Fibroblast of lung (primary cell): ENCODE measurements at regions not wholly inside any gene's neighbourhood (a gene's known extent, or its start where the extent isn't known, plus 50 kb on each side); places are given as distances from the start of the nearest gene placed in this dataset.

Experiments
- DNase-seq, 2 donors: peaks; one replicate each; pipeline versions ENCODE4 v3.0.0 to v3.0.0-alpha.2; 2010; ENCODE audit warnings: low read depth in 2 of 2
- H2AFZ ChIP-seq: 2 replicates; pipeline ENCODE4 v1.5.1; 2012; ENCODE audit warnings: low read length, control low read depth, inconsistent platforms
- H3K27ac ChIP-seq: 2 replicates; pipeline ENCODE4 v1.5.1; 2011; ENCODE audit warnings: low read length, control low read depth; ENCODE audit not compliant: insufficient read depth
- H3K27me3 ChIP-seq: 2 replicates; pipeline ENCODE4 v1.5.1; 2011; ENCODE audit warnings: mild to moderate bottlenecking, low read length; ENCODE audit not compliant: control insufficient read depth, insufficient read depth
- H3K36me3 ChIP-seq: 2 replicates; pipeline ENCODE4 v1.5.1; 2011; ENCODE audit warnings: low read length; ENCODE audit not compliant: control insufficient read depth, insufficient read depth
- H3K4me1 ChIP-seq: 2 replicates; pipeline ENCODE4 v1.5.1; 2011; ENCODE audit warnings: low read length; ENCODE audit not compliant: control insufficient read depth, insufficient read depth; ENCODE audit errors: extremely low read depth
- H3K4me2 ChIP-seq: 2 replicates; pipeline ENCODE4 v1.5.1; 2011; ENCODE audit warnings: low read length, control low read depth; ENCODE audit not compliant: insufficient read depth; ENCODE audit errors: extremely low read depth
- H3K4me3 ChIP-seq, 4 experiments: fragments of 200-600 bp in 1 of 4; sonication (generic) in 1 of 4; replicated peaks in 1 of 4; 2 replicates each; pipeline ENCODE4 v1.5.1; 2011 to 2016; ENCODE audit warnings: low read length in 4 of 4, low read depth in 3 of 4, mild to moderate bottlenecking in 3 of 4, control low read depth in 2 of 4, inconsistent platforms in 1 of 4, mixed read lengths in 1 of 4; ENCODE audit not compliant: insufficient read depth in 1 of 4; ENCODE audit errors: control extremely low read depth in 1 of 4
- H3K79me2 ChIP-seq: 2 replicates; pipeline ENCODE4 v1.5.1; 2012; ENCODE audit warnings: mild to moderate bottlenecking, low read length, inconsistent platforms; ENCODE audit not compliant: control insufficient read depth, insufficient read depth
- H3K9ac ChIP-seq: 2 replicates; pipeline ENCODE4 v1.5.1; 2011; ENCODE audit warnings: mild to moderate bottlenecking, low read length, control low read depth; ENCODE audit not compliant: insufficient read depth
- H3K9me3 ChIP-seq: 2 replicates; pipeline ENCODE4 v1.5.1; 2012; ENCODE audit warnings: low read depth, low read length; ENCODE audit not compliant: control insufficient read depth, insufficient read depth
- H4K20me1 ChIP-seq: 2 replicates; pipeline ENCODE4 v1.5.1; 2011; ENCODE audit warnings: low read length; ENCODE audit not compliant: control insufficient read depth, insufficient read depth; ENCODE audit errors: extremely low read depth
- EZH2 ChIP-seq: IDR thresholded peaks from 2 replicates; pipeline ENCODE4 v1.5.1; 2012; ENCODE audit warnings: low read length, control low read depth, mild to moderate bottlenecking; ENCODE audit errors: missing control alignments
- TF ChIP-seq, protein P1 (sequence below), 2 donors: IDR thresholded peaks in 1 of 2; conservative IDR thresholded peaks in 1 of 2; 1 replicate in 1 of 2; 2 replicates in 1 of 2; pipeline ENCODE4 v1.5.1; 2011 to 2012; ENCODE audit warnings: low read length in 2 of 2, control low read depth in 1 of 2, inconsistent platforms in 1 of 2, low read depth in 1 of 2, mild to moderate bottlenecking in 1 of 2

DNA sequence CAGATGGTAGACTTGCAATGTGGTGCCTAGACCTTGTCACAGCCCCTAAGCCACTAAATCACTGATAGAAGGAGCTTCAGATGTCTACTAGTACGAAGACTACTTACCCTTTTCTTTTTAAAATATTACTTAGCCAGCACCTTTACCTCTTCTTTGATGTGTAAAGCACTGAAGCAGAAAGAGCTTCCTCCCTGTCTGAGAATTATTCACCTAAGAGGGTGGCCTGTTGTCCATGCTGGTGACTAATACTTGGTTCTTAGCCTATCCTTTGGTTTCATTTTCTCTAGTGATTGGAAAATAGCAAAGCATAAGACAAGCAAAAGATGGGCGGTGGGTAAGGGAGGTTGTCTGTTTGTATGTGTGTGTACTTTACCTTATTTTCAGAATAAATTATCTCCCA lies 794.6 kb downstream of the TFAP2A start:
- no peak overlapping the region for H3K4me3 ChIP-seq
- no peak overlapping the region for H3K9ac ChIP-seq
- TF ChIP-seq EZH2, result no peak
- TF ChIP-seq, protein P1, sequence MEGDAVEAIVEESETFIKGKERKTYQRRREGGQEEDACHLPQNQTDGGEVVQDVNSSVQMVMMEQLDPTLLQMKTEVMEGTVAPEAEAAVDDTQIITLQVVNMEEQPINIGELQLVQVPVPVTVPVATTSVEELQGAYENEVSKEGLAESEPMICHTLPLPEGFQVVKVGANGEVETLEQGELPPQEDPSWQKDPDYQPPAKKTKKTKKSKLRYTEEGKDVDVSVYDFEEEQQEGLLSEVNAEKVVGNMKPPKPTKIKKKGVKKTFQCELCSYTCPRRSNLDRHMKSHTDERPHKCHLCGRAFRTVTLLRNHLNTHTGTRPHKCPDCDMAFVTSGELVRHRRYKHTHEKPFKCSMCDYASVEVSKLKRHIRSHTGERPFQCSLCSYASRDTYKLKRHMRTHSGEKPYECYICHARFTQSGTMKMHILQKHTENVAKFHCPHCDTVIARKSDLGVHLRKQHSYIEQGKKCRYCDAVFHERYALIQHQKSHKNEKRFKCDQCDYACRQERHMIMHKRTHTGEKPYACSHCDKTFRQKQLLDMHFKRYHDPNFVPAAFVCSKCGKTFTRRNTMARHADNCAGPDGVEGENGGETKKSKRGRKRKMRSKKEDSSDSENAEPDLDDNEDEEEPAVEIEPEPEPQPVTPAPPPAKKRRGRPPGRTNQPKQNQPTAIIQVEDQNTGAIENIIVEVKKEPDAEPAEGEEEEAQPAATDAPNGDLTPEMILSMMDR (conservative IDR thresholded peaks at IDR 0.05 in 1 of 2, IDR thresholded peaks at IDR 0.05 in 1 of 2; ENCODE audit: low read depth in 1 of 2, low read length in 2 of 2), result no peak
- H3K36me3 ChIP-seq, result no peaks in the 10 kb centered on the region
- no peaks in the 10 kb centered on the region for H3K27me3 ChIP-seq
- no peaks in the 10 kb centered on the region for H3K9me3 ChIP-seq
- no peaks in the 10 kb centered on the region for H4K20me1 ChIP-seq
- no peak overlapping the region for H2AFZ ChIP-seq
- H3K27ac ChIP-seq, result no peak overlapping the region
- DNase-seq, result peak in 1 of 2 donors; percentile 57
- no peaks in the 10 kb centered on the region for H3K79me2 ChIP-seq
- H3K4me1 ChIP-seq, result no peaks in the 10 kb centered on the region
- no peak overlapping the region for H3K4me2 ChIP-seq

DNA sequence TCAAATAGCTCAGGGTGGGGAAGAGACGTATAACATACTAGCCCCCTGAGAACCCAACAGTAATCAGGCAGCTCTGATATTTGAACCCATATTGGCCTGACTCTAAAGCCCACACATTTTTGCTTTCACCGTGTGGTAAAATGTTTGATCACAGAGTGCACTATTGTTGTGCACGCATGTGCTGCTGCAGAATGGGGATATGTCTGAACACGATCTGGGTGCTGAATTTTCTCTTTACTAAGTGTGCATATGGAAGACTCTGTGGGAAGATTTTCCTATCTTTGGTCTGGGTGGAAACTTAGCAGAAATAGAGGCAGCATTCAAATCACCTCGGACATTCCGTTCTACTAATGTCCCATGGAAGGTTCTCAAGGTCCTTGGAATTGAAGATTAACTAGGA lies 800.1 kb downstream of the TFAP2A start:
- H2AFZ ChIP-seq, result no peak overlapping the region
- H3K9ac ChIP-seq, result no peak overlapping the region
- H3K79me2 ChIP-seq, result no peaks in the 10 kb centered on the region
- H3K27me3 ChIP-seq, result no peaks in the 10 kb centered on the region
- H3K4me1 ChIP-seq, result no peaks in the 10 kb centered on the region
- TF ChIP-seq, protein P1 (conservative IDR thresholded peaks at IDR 0.05 in 1 of 2, IDR thresholded peaks at IDR 0.05 in 1 of 2; ENCODE audit: low read depth in 1 of 2, low read length in 2 of 2), result no peak
- TF ChIP-seq EZH2, result no peak
- no peaks in the 10 kb centered on the region for H4K20me1 ChIP-seq
- no peaks in the 10 kb centered on the region for H3K36me3 ChIP-seq
- DNase-seq, result no peak
- H3K4me2 ChIP-seq, result no peak overlapping the region
- H3K27ac ChIP-seq, result no peak overlapping the region
- no peak overlapping the region for H3K4me3 ChIP-seq
- H3K9me3 ChIP-seq, result no peaks in the 10 kb centered on the region

DNA sequence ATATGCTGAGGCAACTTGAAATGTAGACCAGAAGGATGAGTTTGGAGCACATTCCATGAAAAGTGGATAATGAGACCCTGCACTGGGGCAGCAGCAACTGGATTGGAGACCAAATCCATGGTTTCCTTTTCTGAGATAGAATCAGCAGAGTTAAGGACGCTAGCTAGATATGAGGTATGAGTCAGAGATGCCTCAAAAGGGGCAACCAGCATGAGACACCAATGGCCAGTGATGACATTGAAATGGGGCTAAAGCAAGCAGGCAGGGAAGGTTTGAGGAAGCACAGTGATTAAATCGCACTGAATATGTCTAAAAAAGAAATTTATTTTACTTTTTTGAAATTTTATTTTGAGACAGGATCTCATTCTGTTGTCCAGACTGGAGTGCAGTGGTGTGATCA lies 802.4 kb downstream of the TFAP2A start:
- H3K27ac ChIP-seq, result no peak overlapping the region
- no peaks in the 10 kb centered on the region for H4K20me1 ChIP-seq
- DNase-seq, result peak in 1 of 2 donors; percentile 24
- no peak overlapping the region for H3K4me2 ChIP-seq
- no peaks in the 10 kb centered on the region for H3K36me3 ChIP-seq
- H3K4me1 ChIP-seq, result no peaks in the 10 kb centered on the region
- TF ChIP-seq, protein P1 (conservative IDR thresholded peaks at IDR 0.05 in 1 of 2, IDR thresholded peaks at IDR 0.05 in 1 of 2; ENCODE audit: low read depth in 1 of 2, low read length in 2 of 2), result no peak
- TF ChIP-seq EZH2, result no peak
- H3K9me3 ChIP-seq, result no peaks in the 10 kb centered on the region
- no peak overlapping the region for H2AFZ ChIP-seq
- no peaks in the 10 kb centered on the region for H3K79me2 ChIP-seq
- H3K27me3 ChIP-seq, result no peaks in the 10 kb centered on the region
- H3K4me3 ChIP-seq, result no peak overlapping the region
- H3K9ac ChIP-seq, result no peak overlapping the region
